Parathyroid adenoma (tissue), 2 donors: ENCODE measurements at regions not wholly inside any gene's neighbourhood (a gene's known extent, or its start where the extent isn't known, plus 50 kb on each side); places are given as distances from the start of the nearest gene placed in this dataset.
"Not testable (repeated sequence)": the region's sequence is repeated elsewhere in the genome, so short reads cannot be mapped to it uniquely, and the experiment has no call there.

Source experiments
- H2AFZ ChIP-seq: fragments of 300-600 bp; sonication (generic); one replicate; pipeline ENCODE4 v1.7.0; 2017; ENCODE audit warnings: antibody characterized with exemption, mild to moderate bottlenecking
- H3K27ac ChIP-seq: fragments of 300-600 bp; sonication (generic); one replicate; pipeline ENCODE4 v1.7.0; 2017
- H3K27me3 ChIP-seq: fragments of 300-600 bp; sonication (generic); one replicate; pipeline ENCODE4 v1.7.0; 2017; ENCODE audit warnings: low read length; ENCODE audit not compliant: control insufficient read depth, insufficient read depth
- H3K36me3 ChIP-seq: fragments of 300-600 bp; sonication (generic); one replicate; pipeline ENCODE4 v1.7.0; 2017; ENCODE audit warnings: low read length; ENCODE audit not compliant: control insufficient read depth, insufficient read depth
- H3K4me1 ChIP-seq: fragments of 300-600 bp; sonication (generic); one replicate; pipeline ENCODE4 v1.7.0; 2017; ENCODE audit warnings: control low read depth
- H3K4me2 ChIP-seq: fragments of 300-600 bp; sonication (generic); one replicate; pipeline ENCODE4 v1.7.0; 2017; ENCODE audit warnings: low read length
- H3K4me3 ChIP-seq: fragments of 300-600 bp; sonication (generic); one replicate; pipeline ENCODE4 v1.7.0; 2017; ENCODE audit warnings: low read depth, low read length
- H3K79me2 ChIP-seq: fragments of 300-600 bp; sonication (generic); one replicate; pipeline ENCODE4 v1.7.0; 2017; ENCODE audit warnings: control low read depth
- H3K9ac ChIP-seq: fragments of 300-600 bp; sonication (generic); one replicate; pipeline ENCODE4 v1.7.0; 2017; ENCODE audit warnings: mild to moderate bottlenecking
- H3K9me3 ChIP-seq: fragments of 300-600 bp; sonication (generic); one replicate; pipeline ENCODE4 v1.7.0; 2017; ENCODE audit warnings: low read length; ENCODE audit not compliant: control insufficient read depth
- donor health status: primary hyperparathyroidism.

DNA sequence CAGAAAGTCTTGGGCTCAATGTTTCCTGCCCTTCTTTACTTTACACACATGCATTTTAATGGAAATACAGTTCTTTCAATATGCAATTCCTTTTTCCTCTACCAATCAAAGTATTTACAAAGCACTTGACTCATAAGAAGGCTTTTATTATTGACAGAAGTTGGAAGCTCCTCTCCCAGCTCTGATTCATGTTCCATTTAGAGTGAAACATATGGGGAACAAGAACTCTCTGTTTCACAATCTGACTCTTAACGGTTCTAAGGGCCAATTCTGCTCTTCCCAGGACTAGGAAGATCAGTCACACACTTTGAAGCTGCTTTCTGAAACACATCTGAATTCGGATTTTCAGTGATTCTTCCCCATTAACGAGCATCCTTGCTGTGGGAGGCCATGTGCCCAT is 300.5 kb downstream of the ANAPC1 start:
- not testable (repeated sequence) for H3K4me2 ChIP-seq, H3K4me1 ChIP-seq, H3K27ac ChIP-seq, H3K9me3 ChIP-seq, H3K4me3 ChIP-seq, H3K27me3 ChIP-seq, H3K36me3 ChIP-seq, H3K9ac ChIP-seq, H2AFZ ChIP-seq, H3K79me2 ChIP-seq

DNA sequence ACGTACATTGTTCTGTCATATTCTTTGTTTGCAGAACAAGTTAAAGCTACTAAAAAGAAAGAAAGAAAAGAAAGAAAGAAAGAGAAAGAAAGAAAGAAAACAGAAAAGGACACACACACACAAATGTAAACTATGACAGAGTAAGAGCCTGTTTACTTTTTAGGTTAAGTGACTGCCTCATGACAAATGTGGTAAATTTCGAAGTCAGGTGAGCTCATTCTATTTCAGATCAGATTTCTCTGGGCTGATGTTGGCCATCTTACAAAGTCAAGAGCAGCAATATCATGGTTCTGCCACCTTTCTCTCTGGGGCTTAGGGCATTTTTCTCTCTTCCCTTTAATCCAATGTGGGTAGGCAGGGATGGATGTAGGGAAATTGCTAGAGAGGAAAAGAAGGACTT is 299.5 kb downstream of the ANAPC1 start:
- H3K36me3 ChIP-seq, H3K4me3 ChIP-seq, H3K27me3 ChIP-seq, H3K27ac ChIP-seq, H3K79me2 ChIP-seq, H3K4me2 ChIP-seq, H2AFZ ChIP-seq, H3K4me1 ChIP-seq, H3K9me3 ChIP-seq, H3K9ac ChIP-seq: not testable (repeated sequence)

DNA sequence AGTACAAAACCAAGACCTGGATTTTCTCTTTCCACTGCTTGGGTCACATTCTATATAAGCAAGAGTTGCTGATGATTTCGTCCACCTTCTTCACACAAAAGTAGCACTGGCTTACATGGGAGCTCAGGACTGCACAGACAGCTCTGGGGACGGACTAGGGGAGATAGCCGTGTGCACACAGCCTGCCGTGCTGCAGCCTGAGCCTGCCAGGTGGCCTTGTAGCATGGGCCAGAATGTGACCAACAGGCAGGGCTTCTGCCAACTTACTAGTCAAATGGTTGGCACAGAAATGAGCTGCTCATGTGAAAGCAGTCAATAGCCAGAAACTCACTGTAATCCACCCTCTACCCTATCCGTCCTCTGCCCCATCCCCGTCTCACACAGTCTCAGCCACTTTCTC is 299.0 kb downstream of the ANAPC1 start:
- not testable (repeated sequence) for H3K27me3 ChIP-seq, H3K27ac ChIP-seq, H3K9me3 ChIP-seq, H3K36me3 ChIP-seq, H3K79me2 ChIP-seq, H3K9ac ChIP-seq, H3K4me1 ChIP-seq, H2AFZ ChIP-seq, H3K4me3 ChIP-seq, H3K4me2 ChIP-seq

DNA sequence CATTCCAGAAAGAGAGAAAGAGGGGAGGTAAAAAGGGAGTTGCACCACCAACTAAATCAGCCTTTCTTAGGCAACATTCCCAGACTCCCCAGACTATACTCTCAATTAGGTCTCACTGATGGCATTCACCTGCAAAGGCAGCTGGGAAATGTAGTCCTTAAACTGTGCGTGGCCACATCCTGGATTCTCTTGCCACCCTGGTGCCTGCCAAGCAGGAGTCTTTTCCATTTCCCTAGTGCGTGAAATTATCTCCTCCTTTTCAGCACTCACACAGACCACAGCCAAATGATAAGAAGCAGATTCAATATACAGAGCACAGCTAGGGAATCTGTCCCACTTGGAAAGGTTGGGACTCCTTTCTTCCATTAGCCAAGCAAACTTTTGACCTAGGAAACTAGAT is 298.0 kb downstream of the ANAPC1 start:
- not testable (repeated sequence) for H3K27ac ChIP-seq, H3K9ac ChIP-seq, H3K4me1 ChIP-seq, H2AFZ ChIP-seq, H3K4me2 ChIP-seq, H3K9me3 ChIP-seq, H3K4me3 ChIP-seq, H3K79me2 ChIP-seq, H3K27me3 ChIP-seq, H3K36me3 ChIP-seq

DNA sequence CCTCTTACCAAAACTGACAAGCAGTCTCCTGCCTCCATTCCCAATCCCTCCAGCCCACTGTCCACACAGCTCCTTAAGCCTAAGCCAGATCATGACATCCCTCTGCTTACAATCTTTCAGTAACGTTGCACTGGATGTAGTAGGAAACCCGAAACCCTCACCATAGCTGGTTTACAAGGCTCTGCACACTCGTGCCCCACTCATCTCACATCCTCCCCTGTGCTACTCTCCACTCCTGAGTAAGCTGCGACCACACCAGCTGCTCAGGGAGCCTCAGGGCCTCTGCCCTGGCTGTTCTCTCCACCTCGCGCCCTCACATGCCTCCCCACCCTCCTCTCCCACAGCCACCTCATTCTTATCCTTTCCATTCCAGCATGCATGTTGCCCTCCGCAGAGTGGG is 288.9 kb downstream of the ANAPC1 start:
- H3K4me1 ChIP-seq = not testable (repeated sequence)

DNA sequence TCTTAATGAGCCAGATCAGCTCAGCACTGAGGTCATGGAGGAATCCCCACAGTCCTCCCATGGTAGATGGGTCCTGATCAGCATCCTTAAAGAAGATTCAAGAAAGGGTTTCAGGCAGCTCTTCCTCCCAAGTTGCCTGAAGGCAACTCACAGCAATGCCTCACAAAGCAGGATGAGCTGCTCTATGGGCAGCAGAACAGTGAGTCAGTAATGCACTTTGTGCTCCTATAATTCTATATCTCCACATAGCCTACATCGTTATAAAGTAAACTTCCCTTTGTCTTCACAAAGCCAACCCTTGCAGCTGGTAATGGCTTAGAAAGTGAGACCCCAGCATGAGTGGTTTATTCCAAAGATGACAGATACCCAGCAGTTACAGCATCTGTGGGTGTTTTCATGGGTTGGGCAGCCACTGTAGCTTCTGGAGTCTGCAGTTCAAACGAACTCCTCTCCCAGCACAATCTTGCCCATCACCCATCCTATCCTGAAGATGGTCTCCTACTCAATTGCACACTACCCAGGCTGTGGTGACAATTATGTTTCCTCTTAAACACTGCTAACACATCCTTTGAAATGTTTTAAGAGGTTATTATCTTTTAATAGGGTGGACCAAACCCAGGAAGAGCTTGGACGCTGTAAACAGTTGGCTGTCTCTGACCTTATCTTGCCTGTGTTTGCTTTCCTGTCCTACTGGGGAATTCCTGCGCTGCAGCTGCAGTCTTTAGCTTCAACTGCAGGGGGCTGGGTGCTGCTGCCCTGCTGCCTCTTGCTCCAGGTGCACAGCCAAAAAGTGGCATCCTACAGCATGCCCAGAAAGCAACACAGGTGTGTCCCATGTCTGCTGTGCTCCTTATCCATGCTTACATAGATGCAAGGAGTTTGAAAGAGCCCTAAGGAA is 286.9 kb downstream of the ANAPC1 start:
- not testable (repeated sequence) for H3K27ac ChIP-seq, H3K36me3 ChIP-seq, H3K79me2 ChIP-seq, H3K4me1 ChIP-seq, H2AFZ ChIP-seq, H3K27me3 ChIP-seq, H3K9ac ChIP-seq, H3K4me2 ChIP-seq, H3K9me3 ChIP-seq, H3K4me3 ChIP-seq

More for the DNA sequence above, 288.9 kb downstream of the ANAPC1 start:
- not testable (repeated sequence) for H3K79me2 ChIP-seq, H3K4me2 ChIP-seq, H2AFZ ChIP-seq, H3K9me3 ChIP-seq, H3K36me3 ChIP-seq, H3K9ac ChIP-seq, H3K27me3 ChIP-seq, H3K4me3 ChIP-seq, H3K27ac ChIP-seq

DNA sequence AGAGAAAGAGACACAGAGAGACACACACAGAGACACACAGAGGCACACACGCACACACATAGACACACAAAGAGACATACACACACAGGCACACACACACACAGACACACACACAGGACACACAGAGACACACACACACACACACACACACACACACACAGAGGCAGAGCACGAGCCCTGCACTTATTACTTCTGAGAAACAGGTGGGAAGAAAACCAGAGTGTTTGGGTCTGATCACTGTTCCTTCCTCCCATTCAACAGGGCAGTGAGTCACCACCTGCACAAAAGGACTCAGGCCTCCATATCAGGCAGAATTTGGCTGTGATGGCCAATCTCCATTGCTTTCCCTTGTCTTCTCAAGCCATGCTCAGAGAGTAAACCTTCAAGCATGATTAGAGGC is 285.0 kb downstream of the ANAPC1 start:
- H3K4me3 ChIP-seq, H3K9ac ChIP-seq, H3K27me3 ChIP-seq, H2AFZ ChIP-seq, H3K4me2 ChIP-seq, H3K79me2 ChIP-seq, H3K4me1 ChIP-seq, H3K27ac ChIP-seq, H3K36me3 ChIP-seq, H3K9me3 ChIP-seq: not testable (repeated sequence)

DNA sequence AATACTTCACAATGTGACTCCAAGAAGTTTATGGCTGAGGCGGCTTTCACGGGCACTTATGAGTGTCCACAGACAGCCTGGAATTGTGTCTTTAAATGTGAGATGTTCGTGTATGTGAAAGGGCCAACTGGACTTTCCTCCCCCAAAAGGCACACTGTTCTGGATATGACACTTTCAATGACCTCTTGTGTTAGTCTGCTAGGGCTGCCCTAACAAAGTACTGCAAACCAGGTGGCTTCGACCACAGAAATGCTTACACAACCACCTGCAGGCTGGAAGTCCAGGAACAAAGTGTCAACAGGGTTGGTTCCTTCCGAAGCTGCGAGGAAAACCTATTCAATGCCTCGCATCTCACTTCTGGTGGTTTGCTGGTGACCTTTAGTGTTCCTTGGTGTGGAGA is 281.7 kb downstream of the ANAPC1 start:
- H3K27ac ChIP-seq, H3K9me3 ChIP-seq, H3K4me2 ChIP-seq, H3K36me3 ChIP-seq, H3K9ac ChIP-seq, H3K27me3 ChIP-seq, H2AFZ ChIP-seq, H3K4me3 ChIP-seq, H3K4me1 ChIP-seq, H3K79me2 ChIP-seq: not testable (repeated sequence)

DNA sequence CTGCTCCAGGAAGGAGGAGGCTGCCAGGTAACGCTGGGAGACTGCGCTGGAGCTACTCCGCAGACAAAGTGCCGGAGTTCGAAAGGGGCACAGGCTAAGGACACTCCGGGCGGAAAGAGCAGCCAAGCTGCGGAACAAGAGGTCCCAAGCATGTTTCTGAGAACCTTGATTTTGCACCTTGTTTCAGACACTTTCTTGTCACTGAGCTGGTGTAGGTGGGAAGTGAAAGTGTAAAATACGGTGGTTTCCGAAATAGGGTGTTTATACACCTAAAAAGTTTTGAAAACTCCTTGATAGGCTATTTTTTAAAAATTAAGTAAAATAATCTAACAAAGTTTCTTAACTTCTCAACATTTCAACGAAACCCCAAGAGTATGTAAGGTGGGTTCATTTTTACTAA is 278.2 kb downstream of the ANAPC1 start:
- not testable (repeated sequence) for H2AFZ ChIP-seq, H3K9ac ChIP-seq, H3K36me3 ChIP-seq, H3K27me3 ChIP-seq, H3K4me1 ChIP-seq, H3K79me2 ChIP-seq, H3K9me3 ChIP-seq, H3K4me2 ChIP-seq, H3K4me3 ChIP-seq, H3K27ac ChIP-seq

DNA sequence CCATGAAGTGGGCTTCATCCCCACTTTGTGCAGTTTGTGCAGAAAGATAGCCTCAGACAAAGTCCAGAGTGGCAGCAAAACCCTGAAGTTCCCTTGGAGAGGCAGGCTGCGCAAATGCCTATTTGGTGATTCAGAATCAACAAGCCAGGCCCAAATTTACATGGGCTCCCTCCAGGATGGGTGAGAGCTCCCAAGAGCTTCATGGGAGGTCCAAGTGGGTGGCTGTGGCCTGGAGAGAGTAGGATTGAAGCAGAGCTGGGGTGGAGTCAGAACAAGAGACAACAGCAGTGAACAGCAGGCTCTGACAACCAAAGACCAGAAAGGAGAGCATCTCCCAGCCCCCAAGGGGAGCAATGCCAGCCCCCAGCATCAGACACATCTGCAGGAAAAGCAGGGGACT is 277.4 kb downstream of the ANAPC1 start:
- H3K9ac ChIP-seq, H3K4me1 ChIP-seq, H2AFZ ChIP-seq, H3K79me2 ChIP-seq, H3K27me3 ChIP-seq, H3K9me3 ChIP-seq, H3K36me3 ChIP-seq, H3K27ac ChIP-seq, H3K4me2 ChIP-seq, H3K4me3 ChIP-seq: not testable (repeated sequence)

DNA sequence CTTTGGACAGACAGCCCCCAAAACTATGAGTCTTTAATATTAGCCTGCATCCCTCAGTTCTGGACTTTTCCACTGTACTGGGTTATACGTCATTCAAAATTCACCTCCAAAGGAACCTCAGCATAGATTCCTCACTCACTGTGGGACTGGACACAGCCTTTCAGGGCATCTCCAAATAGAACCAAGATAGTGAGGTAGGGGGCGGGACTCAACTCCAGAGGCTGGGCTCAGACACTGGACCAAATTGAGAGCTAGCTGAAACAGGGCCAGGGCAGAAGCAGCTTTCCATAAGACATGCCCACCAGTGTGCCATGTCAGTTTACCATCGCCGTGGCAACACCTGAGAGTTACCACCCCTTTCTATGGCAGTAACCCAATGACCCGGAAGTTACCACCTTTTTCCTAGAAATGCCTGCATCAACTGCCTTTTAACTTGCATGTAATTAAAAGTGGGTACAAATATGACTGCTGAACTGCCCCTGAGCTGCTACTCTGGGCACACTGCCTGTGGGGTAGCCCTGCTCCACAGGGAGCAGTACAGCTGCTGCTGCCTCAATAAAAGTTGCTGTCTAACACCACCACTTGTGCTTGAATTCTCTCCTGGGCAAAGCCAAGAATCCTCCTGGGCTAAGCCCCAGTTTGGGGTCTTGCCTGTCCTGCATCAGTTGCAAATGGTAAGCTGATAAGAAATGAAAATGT is 274.7 kb downstream of the ANAPC1 start:
- not testable (repeated sequence) for H3K27me3 ChIP-seq, H3K4me2 ChIP-seq, H3K4me3 ChIP-seq, H3K27ac ChIP-seq, H3K9ac ChIP-seq, H3K36me3 ChIP-seq, H3K9me3 ChIP-seq, H2AFZ ChIP-seq, H3K4me1 ChIP-seq, H3K79me2 ChIP-seq
